ENCODE measurements at regions not wholly inside any gene's neighbourhood (a gene's known extent, or its start where the extent isn't known, plus 50 kb on each side); places are given as distances from the start of the nearest gene placed in this dataset.

DNA sequence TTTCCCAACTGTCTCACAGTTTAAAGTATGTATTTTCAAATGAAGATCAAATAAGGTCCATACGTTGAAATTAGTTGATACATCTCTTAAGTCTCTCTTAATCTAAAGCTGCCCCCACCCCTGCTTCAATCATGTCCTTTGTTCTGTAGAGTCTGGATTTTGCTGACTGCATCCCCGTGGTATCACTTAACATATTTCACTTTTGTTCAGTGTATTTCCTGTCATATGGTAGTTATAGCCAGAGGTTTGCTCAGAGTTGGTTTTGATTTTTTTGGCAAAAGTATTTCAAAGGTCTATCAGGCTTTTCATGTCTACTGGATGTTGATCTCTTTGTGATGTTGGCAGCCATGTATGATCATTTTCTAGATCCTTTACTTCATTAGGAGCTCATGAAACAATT, 54.4 kb upstream of the ARID5B start:
- H3K4me2 ChIP-seq (ENCODE audit: insufficient read depth, insufficient read length, low read length) = no peak overlapping the region
- no CpG with 5 or more reads among the region's 2 CpGs for whole genome bisulfite sequencing (ENCODE audit: extremely low coverage, insufficient read length, low lambda C conversion rate)
- DNase-seq = no peak
- no peaks in the 10 kb centered on the region for H3K79me1 ChIP-seq (ENCODE audit: insufficient read depth, low read depth, low read length, poor library complexity, severe bottlenecking)
- no peak overlapping the region for H2BK20ac ChIP-seq (ENCODE audit: low read depth, low read length, poor library complexity, severe bottlenecking)
- H3K18ac ChIP-seq (ENCODE audit: insufficient read length, low read depth, low read length) = no peak overlapping the region
- H3K9ac ChIP-seq (ENCODE audit: extremely low read depth, insufficient read length, low read length) = no peak overlapping the region
- no peak overlapping the region for H4K91ac ChIP-seq (ENCODE audit: insufficient read length, low read depth, low read length)
- no peaks in the 10 kb centered on the region for H3K9me3 ChIP-seq (ENCODE audit: control insufficient read depth, low read depth, low read length)
- H3T11ph ChIP-seq (ENCODE audit: low read length) = no peak overlapping the region
- H2BK5ac ChIP-seq (ENCODE audit: insufficient read length, low read length) = no peak overlapping the region
- peaks cover 5% of the 10 kb centered on the region for H3K4me1 ChIP-seq (ENCODE audit: insufficient read depth, low read length)
- H4K20me1 ChIP-seq (ENCODE audit: control insufficient read depth, insufficient read depth, insufficient read length) = no peaks in the 10 kb centered on the region
- Mint-ChIP-seq H3K36me3 (ENCODE audit: insufficient read depth in 1 of 3, low read depth in 3 of 3) (no peaks in the 10 kb centered on the region), H3K27me3 (ENCODE audit: low read depth) (peaks cover 63% of the 10 kb centered on the region), H3K4me1 (peaks cover 12 to 18% of the 10 kb centered on the region in 2 experiments), H3K4me3 (no peak overlapping the region), H3K27ac (no peak overlapping the region), H3K9me3 (no peaks in the 10 kb centered on the region; a peak in 1 of 5 replicates)
- no peak overlapping the region for H4K5ac ChIP-seq (ENCODE audit: insufficient read length, low read depth, low read length)
- TF ChIP-seq, protein P1, sequence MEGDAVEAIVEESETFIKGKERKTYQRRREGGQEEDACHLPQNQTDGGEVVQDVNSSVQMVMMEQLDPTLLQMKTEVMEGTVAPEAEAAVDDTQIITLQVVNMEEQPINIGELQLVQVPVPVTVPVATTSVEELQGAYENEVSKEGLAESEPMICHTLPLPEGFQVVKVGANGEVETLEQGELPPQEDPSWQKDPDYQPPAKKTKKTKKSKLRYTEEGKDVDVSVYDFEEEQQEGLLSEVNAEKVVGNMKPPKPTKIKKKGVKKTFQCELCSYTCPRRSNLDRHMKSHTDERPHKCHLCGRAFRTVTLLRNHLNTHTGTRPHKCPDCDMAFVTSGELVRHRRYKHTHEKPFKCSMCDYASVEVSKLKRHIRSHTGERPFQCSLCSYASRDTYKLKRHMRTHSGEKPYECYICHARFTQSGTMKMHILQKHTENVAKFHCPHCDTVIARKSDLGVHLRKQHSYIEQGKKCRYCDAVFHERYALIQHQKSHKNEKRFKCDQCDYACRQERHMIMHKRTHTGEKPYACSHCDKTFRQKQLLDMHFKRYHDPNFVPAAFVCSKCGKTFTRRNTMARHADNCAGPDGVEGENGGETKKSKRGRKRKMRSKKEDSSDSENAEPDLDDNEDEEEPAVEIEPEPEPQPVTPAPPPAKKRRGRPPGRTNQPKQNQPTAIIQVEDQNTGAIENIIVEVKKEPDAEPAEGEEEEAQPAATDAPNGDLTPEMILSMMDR (conservative IDR thresholded peaks at IDR 0.05) = no peak
- H3K4ac ChIP-seq (ENCODE audit: low read depth, low read length) = no peak overlapping the region
- no peak overlapping the region for H3K14ac ChIP-seq (ENCODE audit: insufficient read depth, low read length)
- H2BK120ac ChIP-seq (ENCODE audit: low read depth, low read length, poor library complexity, severe bottlenecking) = no peak overlapping the region
- no peaks in the 10 kb centered on the region for H3K79me2 ChIP-seq (ENCODE audit: insufficient read depth, low read length)
- no peaks in the 10 kb centered on the region for H3K23me2 ChIP-seq (ENCODE audit: insufficient read length, low read depth, low read length, poor library complexity, severe bottlenecking)
- no peak overlapping the region for H4K8ac ChIP-seq (replicated peaks; ENCODE audit: insufficient read length, low read depth, low read length)
- H3K27me3 ChIP-seq (ENCODE audit: insufficient read depth, low read length) = peaks cover 8% of the 10 kb centered on the region; the same call in 1 of the 2 replicates
- H3K27ac ChIP-seq (ENCODE audit: insufficient read length, low read depth, low read length) = no peak overlapping the region
- no peak overlapping the region for H2BK12ac ChIP-seq (ENCODE audit: insufficient read length, low read depth, low read length)
- H3K56ac ChIP-seq (ENCODE audit: insufficient read length, low read depth, low read length) = no peak overlapping the region
- no peak overlapping the region for H3K23ac ChIP-seq (ENCODE audit: insufficient read length, low read depth, low read length)
- no peak overlapping the region for H2AFZ ChIP-seq (ENCODE audit: low read length)
- H2AK5ac ChIP-seq (ENCODE audit: insufficient read length, low read length) = no peak overlapping the region
- no peak overlapping the region for H2BK15ac ChIP-seq (ENCODE audit: low read depth, low read length)
